ENCODE measurements at regions not wholly inside any gene's neighbourhood (a gene's known extent, or its start where the extent isn't known, plus 50 kb on each side); places are given as distances from the start of the nearest gene placed in this dataset.
"Not testable (repeated sequence)": the region's sequence is repeated elsewhere in the genome, so short reads cannot be mapped to it uniquely, and the experiment has no call there.

- H3K36me3 ChIP-seq (ENCODE audit: control insufficient read depth, insufficient read depth, low read length); H3K27me3 Mint-ChIP-seq (ENCODE audit: insufficient read depth, unreplicated experiment); H3K4me3 Mint-ChIP-seq (ENCODE audit: unreplicated experiment); CTCF ChIA-PET; POLR2A ChIA-PET; H3K9me3 ChIP-seq; intact Hi-C loops (cut with micrococcal nuclease; ENCODE audit: unreplicated experiment); BruUV-seq (replicated peaks); H3K27me3 ChIP-seq (replicated peaks; ENCODE audit: control insufficient read depth, insufficient read depth, low read length); H3K9me3 Mint-ChIP-seq (ENCODE audit: unreplicated experiment); H3K27ac Mint-ChIP-seq (ENCODE audit: unreplicated experiment); H3K36me3 Mint-ChIP-seq (ENCODE audit: insufficient read depth, unreplicated experiment); H3K4me1 Mint-ChIP-seq (ENCODE audit: low read depth, unreplicated experiment); H3K4me1 ChIP-seq; H3K4me3 ChIP-seq (ENCODE audit: low read depth, low read length): not testable (repeated sequence)
- peak; percentile 38 for DNase-seq
These were observed 236.7 kb downstream of the SHCBP1 start for GRCh38 chr16:46384285-46385061.

DNA sequence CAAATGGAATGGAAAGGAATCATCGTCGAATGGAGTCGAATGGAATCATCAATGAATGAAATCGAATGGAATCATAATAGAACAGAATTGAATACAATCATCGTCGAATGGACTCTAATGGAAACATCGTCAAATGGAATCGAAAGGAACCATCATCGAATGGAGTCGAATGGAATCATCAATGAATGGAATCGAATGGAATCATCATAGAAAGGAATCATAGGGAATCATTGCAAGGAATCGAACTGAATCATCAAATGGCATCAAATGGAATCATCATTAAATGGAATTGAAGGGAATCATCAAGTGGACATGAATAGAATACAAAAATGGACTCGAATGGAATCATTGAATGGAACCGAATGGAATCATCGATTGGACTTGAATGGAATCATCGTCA is 237.6 kb downstream of the SHCBP1 start:
- H3K27ac Mint-ChIP-seq (ENCODE audit: unreplicated experiment); H3K9me3 ChIP-seq; H3K4me3 Mint-ChIP-seq (ENCODE audit: unreplicated experiment); H3K27me3 Mint-ChIP-seq (ENCODE audit: insufficient read depth, unreplicated experiment); DNase-seq; H3K4me1 ChIP-seq; H3K27me3 ChIP-seq (replicated peaks; ENCODE audit: control insufficient read depth, insufficient read depth, low read length); POLR2A ChIA-PET; H3K4me3 ChIP-seq (ENCODE audit: low read depth, low read length); H3K4me1 Mint-ChIP-seq (ENCODE audit: low read depth, unreplicated experiment); H3K9me3 Mint-ChIP-seq (ENCODE audit: unreplicated experiment); H3K36me3 ChIP-seq (ENCODE audit: control insufficient read depth, insufficient read depth, low read length); intact Hi-C loops (cut with micrococcal nuclease; ENCODE audit: unreplicated experiment); H3K36me3 Mint-ChIP-seq (ENCODE audit: insufficient read depth, unreplicated experiment); CTCF ChIA-PET; BruUV-seq (replicated peaks): not testable (repeated sequence)

- peak in 1 of 2 experiments; percentile 30 for DNase-seq
- H3K9me3 ChIP-seq; H3K27ac Mint-ChIP-seq (ENCODE audit: unreplicated experiment); H3K4me1 Mint-ChIP-seq (ENCODE audit: low read depth, unreplicated experiment); H3K4me3 Mint-ChIP-seq (ENCODE audit: unreplicated experiment); BruUV-seq (replicated peaks); H3K36me3 Mint-ChIP-seq (ENCODE audit: insufficient read depth, unreplicated experiment); intact Hi-C loops (cut with micrococcal nuclease; ENCODE audit: unreplicated experiment); H3K4me1 ChIP-seq; H3K4me3 ChIP-seq (ENCODE audit: low read depth, low read length); H3K36me3 ChIP-seq (ENCODE audit: control insufficient read depth, insufficient read depth, low read length); POLR2A ChIA-PET; H3K27me3 Mint-ChIP-seq (ENCODE audit: insufficient read depth, unreplicated experiment); H3K27me3 ChIP-seq (replicated peaks; ENCODE audit: control insufficient read depth, insufficient read depth, low read length); CTCF ChIA-PET; H3K9me3 Mint-ChIP-seq (ENCODE audit: unreplicated experiment): not testable (repeated sequence)
These were observed 238.2 kb downstream of the SHCBP1 start for GRCh38 chr16:46382791-46383541.

- H3K27ac Mint-ChIP-seq (ENCODE audit: unreplicated experiment); H3K4me1 Mint-ChIP-seq (ENCODE audit: low read depth, unreplicated experiment); H3K4me3 Mint-ChIP-seq (ENCODE audit: unreplicated experiment); BruUV-seq (replicated peaks); intact Hi-C loops (cut with micrococcal nuclease; ENCODE audit: unreplicated experiment); POLR2A ChIA-PET; H3K36me3 ChIP-seq (ENCODE audit: control insufficient read depth, insufficient read depth, low read length); H3K27me3 ChIP-seq (replicated peaks; ENCODE audit: control insufficient read depth, insufficient read depth, low read length); H3K9me3 Mint-ChIP-seq (ENCODE audit: unreplicated experiment); H3K36me3 Mint-ChIP-seq (ENCODE audit: insufficient read depth, unreplicated experiment); DNase-seq; H3K9me3 ChIP-seq; CTCF ChIA-PET; H3K4me1 ChIP-seq; H3K4me3 ChIP-seq (ENCODE audit: low read depth, low read length); H3K27me3 Mint-ChIP-seq (ENCODE audit: insufficient read depth, unreplicated experiment): not testable (repeated sequence)
These were observed 239.1 kb downstream of the SHCBP1 start for GRCh38 chr16:46382079-46382478.

- POLR2A ChIA-PET; H3K4me1 Mint-ChIP-seq (ENCODE audit: low read depth, unreplicated experiment); H3K9me3 ChIP-seq: not testable (repeated sequence)
These were observed 239.8 kb downstream of the SHCBP1 start for GRCh38 chr16:46381344-46381743.

More at GRCh38 chr16:46381344-46381743, 239.8 kb downstream of the SHCBP1 start:
- DNase-seq; H3K27me3 Mint-ChIP-seq (ENCODE audit: insufficient read depth, unreplicated experiment); H3K36me3 ChIP-seq (ENCODE audit: control insufficient read depth, insufficient read depth, low read length); H3K4me3 ChIP-seq (ENCODE audit: low read depth, low read length); H3K27me3 ChIP-seq (replicated peaks; ENCODE audit: control insufficient read depth, insufficient read depth, low read length); intact Hi-C loops (cut with micrococcal nuclease; ENCODE audit: unreplicated experiment); H3K27ac Mint-ChIP-seq (ENCODE audit: unreplicated experiment); H3K36me3 Mint-ChIP-seq (ENCODE audit: insufficient read depth, unreplicated experiment); H3K9me3 Mint-ChIP-seq (ENCODE audit: unreplicated experiment); H3K4me3 Mint-ChIP-seq (ENCODE audit: unreplicated experiment); H3K4me1 ChIP-seq; CTCF ChIA-PET; BruUV-seq (replicated peaks): not testable (repeated sequence)
